SU-DHL-6 (cell line): ENCODE measurements at regions not wholly inside any gene's neighbourhood (a gene's known extent, or its start where the extent isn't known, plus 50 kb on each side); places are given as distances from the start of the nearest gene placed in this dataset.

Experiments
- EZH2phosphoT487 ChIP-seq: fragments of 200-600 bp; sonication (generic), shearing (Covaris generic); conservative IDR thresholded peaks from 2 replicates; pipeline ENCODE4 v1.6.1; 2018; ENCODE audit warnings: mild to moderate bottlenecking, antibody characterized with exemption, low read length, moderate library complexity, mixed read lengths
- TF ChIP-seq, protein P1 (sequence below): fragments of 200-600 bp; sonication (generic); IDR thresholded peaks from one replicate; pipeline ENCODE4 v1.5.1; 2017; ENCODE audit warnings: antibody characterized with exemption, mild to moderate bottlenecking, low read length, moderate library complexity; ENCODE audit not compliant: insufficient read depth, poor library complexity, severe bottlenecking

DNA sequence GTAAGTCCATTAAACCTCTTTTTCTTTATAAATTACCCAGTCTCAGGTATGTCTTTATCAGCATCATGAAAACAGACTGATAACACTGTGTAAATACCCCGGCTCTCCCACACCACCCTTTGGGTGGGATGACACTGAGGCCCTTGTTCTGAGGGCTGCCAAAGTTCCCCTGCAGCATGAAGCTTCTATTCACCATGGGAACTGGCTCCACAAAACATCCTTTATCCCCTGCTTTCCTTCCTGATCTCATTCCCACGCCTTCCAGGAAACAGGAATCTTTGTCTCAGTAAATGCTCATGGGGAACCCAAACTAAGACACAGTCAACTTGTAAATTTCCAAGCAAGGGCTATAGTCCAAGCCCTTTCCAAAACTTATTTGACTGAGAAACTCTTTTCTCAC is 88.4 kb downstream of the ABCC12 start:
- TF ChIP-seq, protein P1, sequence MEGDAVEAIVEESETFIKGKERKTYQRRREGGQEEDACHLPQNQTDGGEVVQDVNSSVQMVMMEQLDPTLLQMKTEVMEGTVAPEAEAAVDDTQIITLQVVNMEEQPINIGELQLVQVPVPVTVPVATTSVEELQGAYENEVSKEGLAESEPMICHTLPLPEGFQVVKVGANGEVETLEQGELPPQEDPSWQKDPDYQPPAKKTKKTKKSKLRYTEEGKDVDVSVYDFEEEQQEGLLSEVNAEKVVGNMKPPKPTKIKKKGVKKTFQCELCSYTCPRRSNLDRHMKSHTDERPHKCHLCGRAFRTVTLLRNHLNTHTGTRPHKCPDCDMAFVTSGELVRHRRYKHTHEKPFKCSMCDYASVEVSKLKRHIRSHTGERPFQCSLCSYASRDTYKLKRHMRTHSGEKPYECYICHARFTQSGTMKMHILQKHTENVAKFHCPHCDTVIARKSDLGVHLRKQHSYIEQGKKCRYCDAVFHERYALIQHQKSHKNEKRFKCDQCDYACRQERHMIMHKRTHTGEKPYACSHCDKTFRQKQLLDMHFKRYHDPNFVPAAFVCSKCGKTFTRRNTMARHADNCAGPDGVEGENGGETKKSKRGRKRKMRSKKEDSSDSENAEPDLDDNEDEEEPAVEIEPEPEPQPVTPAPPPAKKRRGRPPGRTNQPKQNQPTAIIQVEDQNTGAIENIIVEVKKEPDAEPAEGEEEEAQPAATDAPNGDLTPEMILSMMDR, result no peak
- no peak for TF ChIP-seq EZH2phosphoT487
